ENCODE measurements at regions not wholly inside any gene's neighbourhood (a gene's known extent, or its start where the extent isn't known, plus 50 kb on each side); places are given as distances from the start of the nearest gene placed in this dataset.

GRCh38 chr20:53748176-53748575 lies 154.5 kb upstream of the ZNF217 start:
- TF ChIP-seq EZH2 (IDR thresholded peaks at IDR 0.05) (no peak), EZH2phosphoT487 (IDR thresholded peaks at IDR 0.05) (no peak)

All from neural progenitor cell (in vitro differentiated cells).